Gastrocnemius medialis (tissue), 4 donors: ENCODE measurements at regions not wholly inside any gene's neighbourhood (a gene's known extent, or its start where the extent isn't known, plus 50 kb on each side); places are given as distances from the start of the nearest gene placed in this dataset.

Source experiments
- CTCF ChIP-seq, 5 experiments: fragments of 450-650 bp in 3 of 5; fragments of 200-600 bp in 2 of 5; sonication (generic) in 2 of 5; IDR thresholded peaks in 4 of 5; conservative IDR thresholded peaks in 1 of 5; 1 replicate in 4 of 5; 2 replicates in 1 of 5; pipeline ENCODE4 v1.5.1; 2016 to 2019; ENCODE audit warnings: antibody characterized with exemption in 5 of 5, mild to moderate bottlenecking in 3 of 5, moderate library complexity in 3 of 5
- POLR2A ChIP-seq, 2 donors: fragments of 450-650 bp; IDR thresholded peaks; one replicate each; pipeline ENCODE4 v1.6.1; 2017; ENCODE audit warnings: antibody characterized with exemption in 2 of 2, mild to moderate bottlenecking in 2 of 2, moderate library complexity in 2 of 2

GRCh38 chr4:42309361-42310260 is 87.7 kb upstream of the SHISA3 start:
- TF ChIP-seq CTCF (IDR thresholded peaks at IDR 0.05 in 4 of 5, conservative IDR thresholded peaks at IDR 0.05 in 1 of 5) (no peak), POLR2A (IDR thresholded peaks at IDR 0.05) (no peak)
